ENCODE measurements at regions not wholly inside any gene's neighbourhood (a gene's known extent, or its start where the extent isn't known, plus 50 kb on each side); places are given as distances from the start of the nearest gene placed in this dataset.

GRCh38 chr3:78066287-78066686 is 1026.4 kb downstream of the ROBO2 start:
- TF ChIP-seq CTCF (IDR thresholded peaks at IDR 0.05; ENCODE audit: low read depth, low read length), result no peak
- no peak for DNase-seq (ENCODE audit: extremely low read depth, low read depth)

GRCh38 chr3:78070188-78070587 is 1030.3 kb downstream of the ROBO2 start:
- no peak for DNase-seq (ENCODE audit: extremely low read depth, low read depth)
- TF ChIP-seq CTCF (IDR thresholded peaks at IDR 0.05; ENCODE audit: low read depth, low read length), result no peak

GRCh38 chr3:78076379-78076778 is 1036.5 kb downstream of the ROBO2 start:
- no peak for TF ChIP-seq CTCF (IDR thresholded peaks at IDR 0.05; ENCODE audit: low read depth, low read length)
- no peak for DNase-seq (ENCODE audit: extremely low read depth, low read depth)

GRCh38 chr3:78077178-78077577 is 1037.3 kb downstream of the ROBO2 start:
- TF ChIP-seq CTCF (IDR thresholded peaks at IDR 0.05; ENCODE audit: low read depth, low read length), result no peak

GRCh38 chr3:78077842-78078241 is 1037.9 kb downstream of the ROBO2 start:
- no peak for TF ChIP-seq CTCF (IDR thresholded peaks at IDR 0.05; ENCODE audit: low read depth, low read length)
- DNase-seq (ENCODE audit: extremely low read depth, low read depth), result no peak

More at GRCh38 chr3:78077178-78077577, 1037.3 kb downstream of the ROBO2 start:
- no peak for DNase-seq (ENCODE audit: extremely low read depth, low read depth)

GRCh38 chr3:78079514-78079913 is 1039.6 kb downstream of the ROBO2 start:
- no peak for TF ChIP-seq CTCF (IDR thresholded peaks at IDR 0.05; ENCODE audit: low read depth, low read length)
- DNase-seq (ENCODE audit: extremely low read depth, low read depth), result no peak

GRCh38 chr3:78086150-78086549 is 1046.3 kb downstream of the ROBO2 start:
- no peak for TF ChIP-seq CTCF (IDR thresholded peaks at IDR 0.05; ENCODE audit: low read depth, low read length)
- DNase-seq (ENCODE audit: extremely low read depth, low read depth), result no peak
